Suppressor macrophage (primary cell): ENCODE measurements at regions not wholly inside any gene's neighbourhood (a gene's known extent, or its start where the extent isn't known, plus 50 kb on each side); places are given as distances from the start of the nearest gene placed in this dataset.

Experiments
- DNase-seq, 4 experiments: peaks; one replicate each; pipeline ENCODE4 v3.0.0-alpha.2; 2020 to 2022

- DNase-seq, result no peak
Observed at GRCh38 chr2:133814890-133815289, 246.6 kb upstream of the NCKAP5 start.

DNA sequence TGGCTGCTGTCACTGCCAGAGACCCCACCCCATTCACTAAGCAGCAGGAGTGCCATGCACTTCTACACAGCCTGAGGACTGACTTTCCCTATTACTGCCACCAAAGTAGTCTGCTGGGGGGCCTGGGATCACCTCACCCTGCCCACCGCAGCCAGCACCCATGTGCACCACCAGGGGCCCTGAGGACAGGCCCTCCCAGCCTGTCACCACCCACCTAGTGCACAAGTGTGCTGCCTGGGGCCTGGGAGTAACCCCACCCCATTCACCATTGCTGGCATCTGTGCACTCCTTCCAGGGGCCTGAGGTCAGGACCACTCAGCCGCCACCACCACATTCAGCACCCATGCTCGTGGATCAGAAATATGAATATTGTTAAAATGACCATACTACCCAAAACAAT, 247.8 kb upstream of the NCKAP5 start:
- DNase-seq, result no peak

DNA sequence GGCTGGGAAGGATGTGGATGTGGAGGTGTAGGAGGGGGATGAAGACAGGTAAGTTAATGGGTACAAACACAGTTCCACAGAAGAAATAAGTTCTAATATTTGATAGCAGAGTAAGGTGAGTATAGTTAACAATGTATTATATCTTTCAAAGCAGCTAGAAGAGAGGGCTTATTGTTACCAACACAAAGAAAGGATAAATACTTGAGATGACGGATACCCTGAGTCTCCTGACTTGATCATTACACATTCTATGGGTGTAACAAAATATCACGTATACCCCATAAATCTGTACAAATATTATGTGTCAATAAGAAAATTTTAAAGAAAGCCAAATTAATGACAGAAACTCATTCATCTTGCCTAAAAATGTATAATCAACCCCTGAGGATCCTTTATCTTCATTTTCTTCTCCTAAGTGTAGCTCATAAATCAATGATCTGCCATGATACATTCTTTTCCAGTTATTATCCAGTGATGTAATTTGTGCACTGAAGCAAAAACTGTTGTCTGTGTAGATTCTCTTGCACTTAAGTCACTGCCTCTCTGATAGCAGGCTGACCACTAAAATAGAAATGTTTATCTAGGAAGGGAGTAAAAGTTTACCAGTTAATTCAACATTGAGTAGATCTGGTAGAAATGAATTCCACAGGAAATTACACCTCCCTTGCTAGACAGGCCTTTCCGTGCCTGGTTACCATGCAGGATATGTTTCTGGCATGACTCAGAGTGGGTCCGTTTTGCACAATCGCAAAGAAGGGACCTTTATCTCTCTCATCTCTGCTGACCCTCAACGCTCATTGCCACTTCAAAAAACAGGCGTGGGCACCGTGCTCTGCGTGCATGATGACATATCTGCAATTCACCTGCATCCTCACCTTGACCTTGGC, 249.7 kb upstream of the NCKAP5 start:
- no peak for DNase-seq

DNA sequence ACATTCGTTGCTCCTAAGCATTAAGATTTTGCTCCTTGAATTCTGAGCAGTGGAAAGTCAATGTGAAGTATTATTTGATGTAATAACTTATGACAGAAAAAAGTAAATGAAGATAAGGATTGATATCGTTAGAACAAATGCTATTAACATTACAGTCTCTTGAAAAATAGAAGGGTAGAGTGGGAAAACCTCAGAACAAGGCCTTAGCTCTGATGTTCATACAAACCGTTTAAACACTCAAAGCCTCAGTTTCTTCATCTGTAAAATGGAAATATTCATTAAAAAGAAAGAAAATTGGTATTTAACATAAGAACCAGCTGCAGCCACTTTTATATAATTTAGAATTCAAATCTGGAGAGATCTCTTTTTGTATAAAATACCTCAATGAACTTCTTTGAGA, 250.4 kb upstream of the NCKAP5 start:
- no peak for DNase-seq

- no peak for DNase-seq
Observed at GRCh38 chr2:133819906-133820305, 251.6 kb upstream of the NCKAP5 start.

GRCh38 chr2:133821107-133821760, 253.0 kb upstream of the NCKAP5 start:
- no peak for DNase-seq

DNA sequence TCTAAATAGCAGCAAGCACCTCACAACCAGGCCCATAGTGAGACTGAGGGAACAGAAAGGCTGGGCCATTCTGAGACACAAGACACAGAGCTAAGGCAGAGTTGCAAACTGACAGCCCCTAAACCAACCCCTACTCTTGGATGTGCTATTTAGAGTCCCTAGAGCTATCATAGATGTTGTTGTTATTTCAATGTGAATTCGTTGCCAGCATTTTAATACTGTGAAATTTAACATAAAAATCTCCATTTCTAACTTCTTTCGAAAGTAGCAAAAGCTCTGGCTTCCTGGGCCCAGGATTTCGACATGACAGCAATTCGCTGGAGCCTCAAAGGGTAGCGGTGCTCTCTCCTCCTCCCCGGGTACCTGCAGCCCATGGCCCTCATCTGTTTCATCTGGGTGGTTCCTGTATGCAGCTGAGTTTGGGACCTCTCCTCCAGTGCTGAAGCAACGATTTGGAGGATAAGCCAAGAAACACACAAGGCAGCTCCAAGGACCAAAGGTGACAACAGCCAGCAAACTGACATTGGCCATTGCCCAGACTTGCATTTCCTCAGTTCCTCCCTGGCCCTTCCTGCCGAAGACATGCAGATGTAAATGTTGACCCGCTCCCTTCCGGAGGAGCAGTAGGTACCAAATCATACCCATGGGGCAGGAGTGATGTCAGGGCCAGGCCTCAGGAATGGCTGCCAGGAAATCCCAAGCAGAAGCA, 254.4 kb upstream of the NCKAP5 start:
- no peak for DNase-seq

DNA sequence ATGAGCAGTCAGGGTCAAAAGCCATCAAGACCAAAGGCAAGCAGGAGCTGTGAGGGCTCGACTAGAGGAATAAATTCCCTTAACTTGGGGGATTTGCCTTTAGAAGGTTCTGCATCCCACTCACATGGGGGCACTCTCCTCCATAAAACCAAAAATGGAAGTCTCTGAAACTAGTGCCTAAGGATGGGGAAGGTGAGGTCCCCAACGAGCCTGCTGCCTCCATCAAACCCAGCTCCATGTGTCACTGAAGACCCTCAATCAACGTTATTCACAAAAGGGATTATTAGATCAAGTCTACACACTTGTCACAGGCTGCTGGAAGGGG, 254.9 kb upstream of the NCKAP5 start:
- no peak for DNase-seq

DNA sequence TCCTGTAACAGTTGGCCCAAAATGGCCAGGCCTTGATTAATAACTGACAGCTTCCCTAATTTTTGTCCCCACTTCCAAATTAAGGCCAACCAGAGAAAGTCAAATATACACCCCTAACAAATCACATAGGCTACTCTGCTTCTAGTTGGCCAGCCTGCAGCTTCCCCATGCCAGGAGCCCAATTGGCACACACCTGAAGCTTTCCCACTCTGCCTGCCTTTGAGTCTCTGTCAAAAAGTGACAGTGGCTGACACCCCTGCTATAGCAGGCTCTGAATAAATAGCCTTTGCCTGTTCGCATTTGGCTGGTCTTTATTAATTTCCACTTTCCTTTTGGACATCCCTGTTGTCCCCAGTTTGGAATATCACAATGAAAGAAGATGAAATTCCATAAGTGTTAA, 256.6 kb upstream of the NCKAP5 start:
- no peak for DNase-seq

DNA sequence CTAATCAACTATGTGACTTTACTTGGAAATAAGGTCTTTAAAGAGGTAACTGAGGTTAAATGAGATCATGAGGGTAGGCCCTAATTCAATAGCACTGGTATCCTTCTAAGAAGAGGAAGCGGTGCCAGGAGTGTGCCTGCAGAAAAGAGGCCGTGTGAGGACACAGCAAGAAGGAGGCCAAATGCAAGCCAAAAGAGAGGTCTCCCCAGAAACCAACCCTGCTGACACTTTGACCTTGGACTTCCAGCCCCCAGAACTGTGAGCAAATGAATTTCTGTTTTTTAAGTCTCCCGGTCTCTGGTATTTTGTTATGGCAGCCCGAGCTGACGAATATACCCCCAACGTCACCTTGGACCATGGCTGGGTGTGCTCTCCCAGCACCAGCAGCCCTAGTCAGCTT, 257.5 kb upstream of the NCKAP5 start:
- DNase-seq, result no peak

DNA sequence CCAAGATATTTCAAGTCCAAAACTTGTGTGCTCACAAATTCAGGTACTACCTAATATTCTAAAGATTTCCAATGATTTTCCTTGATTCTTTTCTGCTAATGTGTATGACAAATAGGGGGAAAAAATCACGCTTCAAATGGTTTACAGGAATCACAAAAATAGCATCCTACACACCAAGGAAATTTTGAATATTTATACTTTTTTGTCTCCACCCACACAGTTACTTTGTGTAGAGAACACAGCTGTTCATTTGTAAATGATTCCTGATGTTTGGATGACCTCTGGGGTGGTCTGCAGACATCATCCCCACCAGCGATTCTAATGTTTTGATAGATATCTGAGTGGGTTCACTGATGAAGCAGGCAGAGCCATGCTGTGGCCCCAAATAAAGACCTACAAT, 260.6 kb upstream of the NCKAP5 start:
- DNase-seq, result no peak

DNA sequence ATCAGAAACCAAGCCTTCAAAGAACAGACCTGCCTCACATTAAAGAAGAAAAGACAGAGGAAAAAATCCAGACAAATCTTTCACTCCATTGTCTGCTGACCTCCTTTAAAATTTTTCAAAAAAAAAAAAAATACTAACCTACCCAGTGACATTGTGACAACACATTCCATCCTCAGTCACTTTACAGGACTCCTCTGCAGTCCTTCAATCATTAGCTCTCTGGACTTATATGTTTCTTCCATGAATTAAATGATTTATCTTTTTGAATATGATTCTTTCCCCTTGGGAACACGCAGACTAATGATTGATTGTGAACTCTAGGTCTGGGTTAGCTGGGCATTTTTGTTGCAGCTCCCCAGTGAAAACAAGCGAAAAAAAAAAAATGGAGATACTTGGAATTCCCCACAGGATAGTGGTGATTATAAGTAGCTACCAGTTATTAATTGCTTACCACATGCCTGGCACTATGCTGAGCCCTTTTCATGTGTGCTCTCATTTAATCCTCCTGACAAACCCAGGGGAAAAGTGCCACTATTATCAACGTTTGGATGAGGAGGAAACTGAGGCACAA, 261.3 kb upstream of the NCKAP5 start:
- DNase-seq, result no peak

DNA sequence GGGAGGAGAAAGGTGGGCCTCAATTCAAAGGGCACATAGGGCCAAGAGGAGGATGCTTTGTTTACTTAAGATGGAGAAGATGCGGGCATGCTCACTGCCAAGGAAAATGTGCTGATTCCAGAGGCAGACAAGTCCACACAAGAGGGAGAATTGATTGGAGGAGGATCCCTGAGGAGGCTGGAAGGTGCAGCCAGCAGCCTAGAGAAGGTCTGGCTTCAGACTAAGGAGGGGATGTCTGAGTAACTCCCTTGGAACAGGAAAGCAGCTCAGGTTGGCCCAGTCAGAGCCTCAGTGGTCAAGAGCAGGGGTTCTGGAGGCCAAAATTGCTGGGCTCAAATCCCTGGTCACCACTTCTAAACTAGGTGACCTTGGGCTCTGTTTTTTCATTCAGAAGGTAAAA, 265.5 kb upstream of the NCKAP5 start:
- no peak for DNase-seq

DNA sequence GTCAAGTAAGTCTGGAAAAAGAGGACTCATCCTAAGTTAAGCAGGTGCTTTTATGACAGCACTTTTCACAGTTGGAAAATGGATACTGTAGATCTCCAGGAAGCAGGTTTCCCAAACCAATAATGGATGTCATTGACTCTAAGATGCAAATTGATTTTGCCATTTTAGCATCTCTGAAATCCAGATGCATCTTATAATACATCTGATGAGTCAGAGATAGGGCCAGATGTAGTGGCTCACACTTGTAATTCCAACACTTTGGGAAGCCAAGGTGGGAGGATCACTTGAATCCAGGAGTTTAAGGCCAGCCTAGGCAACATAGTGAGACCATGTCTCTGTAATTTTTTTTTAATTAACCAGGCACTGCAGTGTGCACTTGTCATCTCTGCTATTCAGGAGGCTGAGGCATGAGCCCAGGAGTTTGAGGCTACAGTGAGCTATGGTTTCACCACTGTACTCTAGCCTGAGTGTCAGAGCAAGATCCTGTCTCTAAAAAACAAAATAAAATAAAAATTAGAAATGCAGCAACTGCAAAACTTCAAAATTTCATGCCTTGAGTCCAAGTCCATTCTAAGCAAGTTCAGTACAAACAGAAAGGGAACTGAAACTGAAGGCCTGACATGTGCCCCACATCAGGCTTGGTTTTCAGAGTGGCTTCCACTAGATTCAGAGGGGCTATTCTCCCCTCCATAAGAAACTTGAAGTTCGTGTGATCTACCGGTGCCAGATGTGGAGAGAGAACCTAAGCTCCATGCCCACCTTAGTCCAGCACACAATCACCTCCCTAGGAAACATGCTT, 267.8 kb upstream of the NCKAP5 start:
- peak in 1 of 4 experiments; percentile 12 for DNase-seq

DNA sequence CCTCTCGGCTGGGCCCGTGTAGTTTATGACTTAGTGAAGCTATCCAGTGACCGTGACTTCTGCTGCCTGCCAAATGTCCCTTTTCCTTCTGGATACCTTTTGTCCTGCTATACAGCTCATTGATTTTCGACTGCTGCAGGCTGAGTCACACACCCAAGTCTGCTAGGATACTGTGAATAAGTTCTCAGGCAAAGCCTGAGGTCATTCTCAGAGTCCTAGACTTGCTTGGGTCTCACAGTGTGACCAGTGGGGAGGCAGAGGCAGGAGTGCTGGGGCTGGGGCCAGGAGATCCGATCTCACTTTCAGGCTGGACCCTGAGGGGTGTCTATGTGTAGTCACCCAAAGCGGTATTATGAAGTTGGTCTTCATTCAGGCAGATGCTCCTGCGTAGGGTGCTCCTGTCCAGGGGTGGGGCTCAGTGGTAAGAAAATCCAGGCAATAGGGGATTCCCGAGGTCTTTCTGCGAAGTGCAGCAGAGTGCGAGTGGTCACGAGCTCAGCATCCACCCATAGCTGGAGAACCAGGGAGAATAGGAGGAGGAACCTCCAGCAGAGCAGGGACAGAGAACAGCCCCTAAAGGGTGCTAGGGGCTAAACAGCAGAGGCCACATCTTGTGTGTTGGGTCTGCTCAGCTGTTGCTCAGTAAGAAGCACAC, 268.6 kb upstream of the NCKAP5 start:
- DNase-seq, result no peak

DNA sequence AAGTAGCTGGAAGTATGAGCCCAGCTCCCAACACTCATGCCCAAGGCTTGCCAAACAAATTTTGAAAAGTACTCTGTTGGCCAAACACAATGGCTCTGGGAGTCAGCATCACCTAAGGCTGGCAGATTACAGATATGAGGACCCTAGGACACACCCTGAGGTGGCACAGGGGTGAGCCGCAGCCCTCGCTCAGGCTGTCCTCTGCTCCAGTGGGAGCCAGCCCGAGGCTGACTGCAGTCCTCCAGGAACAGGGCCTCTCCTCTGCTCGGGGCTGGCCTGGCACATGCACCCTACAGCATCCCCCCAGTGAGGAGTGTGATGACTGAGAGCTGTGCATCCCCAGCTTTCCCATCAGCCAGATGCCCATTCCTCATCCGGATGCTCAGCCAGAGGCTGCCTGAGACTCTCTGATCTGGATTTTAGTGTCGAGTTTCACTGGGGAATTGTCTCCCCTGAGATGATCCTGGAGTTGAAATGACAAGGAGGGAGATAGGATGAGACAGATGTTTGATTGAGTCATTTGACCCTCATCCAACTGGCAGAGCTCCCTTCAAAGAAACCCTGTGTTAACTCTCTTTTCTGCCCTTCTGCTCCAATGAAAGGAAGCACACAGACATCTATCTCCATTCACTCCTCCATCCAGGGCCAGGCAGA, 269.3 kb upstream of the NCKAP5 start:
- DNase-seq, result no peak

- no peak for DNase-seq
Observed at GRCh38 chr2:133838642-133839365, 270.5 kb upstream of the NCKAP5 start.

- DNase-seq, result no peak
Observed at GRCh38 chr2:133839677-133840076, 271.4 kb upstream of the NCKAP5 start.

DNA sequence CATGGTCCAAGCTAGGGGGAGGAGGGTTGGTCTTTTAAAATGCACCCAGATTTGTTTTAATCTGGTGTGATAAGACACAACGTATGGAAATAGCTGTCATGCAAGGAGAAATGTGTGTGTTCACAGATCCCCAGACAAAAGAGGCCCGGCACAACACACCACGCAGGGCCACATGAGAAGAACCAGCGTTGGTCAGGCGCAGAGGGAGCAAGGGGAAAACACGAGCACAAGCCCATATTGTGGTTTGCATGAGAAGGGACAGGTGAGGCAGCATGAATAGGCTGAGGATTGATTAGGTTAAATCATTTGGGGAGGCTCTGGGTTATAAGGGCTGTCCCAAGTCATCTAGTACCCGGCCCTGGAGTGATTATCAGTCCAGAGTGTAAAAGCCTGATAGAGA, 272.5 kb upstream of the NCKAP5 start:
- DNase-seq, result no peak

DNA sequence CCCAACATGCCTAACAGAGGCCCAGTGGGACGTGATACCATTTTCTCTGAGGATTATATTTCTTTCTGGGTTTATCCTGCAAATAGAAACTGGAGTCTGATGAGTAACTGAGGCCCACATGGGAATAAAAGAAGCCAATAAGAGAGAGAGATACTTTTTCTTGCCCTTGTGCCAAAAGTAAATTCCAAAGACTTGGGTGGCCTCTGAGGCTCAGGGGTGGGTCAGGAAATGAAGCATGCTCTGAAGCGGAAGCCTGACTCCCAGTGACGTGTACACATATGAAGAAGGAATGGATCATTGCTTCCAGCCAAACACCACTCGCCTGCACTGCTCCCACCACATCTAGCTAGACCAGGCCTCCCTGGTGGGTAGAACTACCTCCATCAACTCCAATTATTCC, 273.6 kb upstream of the NCKAP5 start:
- DNase-seq, result no peak

- DNase-seq, result no peak
Observed at GRCh38 chr2:133842446-133842845, 274.2 kb upstream of the NCKAP5 start.
